GM12878 (cell line): ENCODE measurements at regions not wholly inside any gene's neighbourhood (a gene's known extent, or its start where the extent isn't known, plus 50 kb on each side); places are given as distances from the start of the nearest gene placed in this dataset.

Source experiments
- ATAC-seq: fragments of 200-7000 bp; cut with Tn5 transposase; 3 replicates; pipeline ENCODE4 v1.9.1; 2020; ENCODE audit warnings: mild to moderate bottlenecking, moderate library complexity
- BruUV-seq: library from RNA; stranded (reverse); fragments of 400-500 nt; replicated peaks from 2 replicates; lab custom pipeline; 2021; lab: Mats Ljungman, UMichigan
- CTCF ChIA-PET: fragments of 300-600 bp; sonication (Branson Sonifier 250); formaldehyde crosslinking; extraction: SDS; loops from one replicate; lab custom pipeline; 2021; ENCODE audit warnings: inconsistent platforms; lab: Yijun Ruan, JAX
- POLR2A ChIA-PET: fragments of 350-600 bp; formaldehyde crosslinking; extraction: SDS; loops from one replicate; lab custom pipeline; 2021; ENCODE audit warnings: inconsistent platforms; lab: Charles Lee
- RAD21 ChIA-PET: fragments of 300-600 bp; sonication (Branson Sonifier 250); formaldehyde crosslinking; loops from one replicate; lab custom pipeline; 2023; ENCODE audit warnings: antibody characterized with exemption; ENCODE audit not compliant: unreplicated experiment; lab: Charles Lee
- SMC1A ChIA-PET: fragments of 300-600 bp; sonication (Branson Sonifier 250); formaldehyde crosslinking; loops from one replicate; lab custom pipeline; 2023; ENCODE audit not compliant: unreplicated experiment, uncharacterized antibody; lab: Charles Lee
- DNase-seq: peaks from one replicate; pipeline ENCODE4 v3.0.0-alpha.2; 2011; ENCODE audit warnings: low read depth, low spot score
- FAIRE-seq: peaks from 3 replicates; lab custom pipeline; 2011; peaks lifted over from hg19 to GRCh38; lab: Jason Lieb, UNC
- H2AFZ ChIP-seq: 2 replicates; pipeline ENCODE4 v1.6.0; 2011; ENCODE audit warnings: low read depth, low read length, control low read depth; ENCODE audit not compliant: control insufficient read depth
- H3K27ac ChIP-seq: 2 replicates; pipeline ENCODE4 v1.5.1; 2011; ENCODE audit warnings: control low read depth; ENCODE audit not compliant: control insufficient read depth, insufficient read depth
- H3K27me3 ChIP-seq, 2 experiments: replicated peaks in 1 of 2; 2 replicates each; pipeline versions ENCODE4 v1.6.0 to v1.6.1; 2011; ENCODE audit warnings: low read length in 1 of 2; ENCODE audit not compliant: control insufficient read depth in 2 of 2, insufficient read depth in 2 of 2
- H3K36me3 ChIP-seq, 2 experiments: 2 replicates each; pipeline ENCODE4 v1.5.1; 2011; ENCODE audit warnings: low read length in 1 of 2; ENCODE audit not compliant: control insufficient read depth in 2 of 2, insufficient read depth in 2 of 2
- H3K4me1 ChIP-seq: 2 replicates; pipeline ENCODE4 v1.6.1; 2011; ENCODE audit warnings: mild to moderate bottlenecking, low read length, moderate library complexity, mixed read lengths; ENCODE audit not compliant: control insufficient read depth, insufficient read depth
- H3K4me2 ChIP-seq: 2 replicates; pipeline ENCODE4 v1.6.0; 2011; ENCODE audit warnings: control low read depth; ENCODE audit not compliant: control insufficient read depth, insufficient read depth
- H3K4me3 ChIP-seq: fragments of 200-600 bp; sonication (generic); 2 replicates; pipeline ENCODE4 v1.5.1; 2016
- H3K79me2 ChIP-seq: 2 replicates; pipeline ENCODE4 v1.6.0; 2011; ENCODE audit warnings: low read length; ENCODE audit not compliant: control insufficient read depth, insufficient read depth
- H3K9ac ChIP-seq: 2 replicates; pipeline ENCODE4 v1.8.0; 2011; ENCODE audit warnings: low read length, control low read depth, mixed read lengths; ENCODE audit not compliant: control insufficient read depth, insufficient read depth
- H3K9me3 ChIP-seq: replicated peaks from 3 replicates; pipeline ENCODE4 v1.5.1; 2011; ENCODE audit warnings: mild to moderate bottlenecking, low read length; ENCODE audit not compliant: control insufficient read depth, insufficient read depth
- H4K20me1 ChIP-seq: 2 replicates; pipeline ENCODE4 v1.6.0; 2011; ENCODE audit not compliant: control insufficient read depth, insufficient read depth
- ATF7 ChIP-seq: fragments of 450-650 bp; IDR thresholded peaks from 2 replicates; pipeline ENCODE4 v1.6.1; 2016; ENCODE audit warnings: low read depth, mild to moderate bottlenecking
- CEBPB ChIP-seq, 2 experiments: fragments of 150-350 bp in 1 of 2; IDR thresholded peaks; 2 replicates each; pipeline ENCODE4 v1.6.1; 2012 to 2014; ENCODE audit warnings: low read depth in 2 of 2, low read length in 2 of 2, borderline replicate concordance in 1 of 2, inconsistent platforms in 1 of 2
- CHD1 ChIP-seq: IDR thresholded peaks from 2 replicates; pipeline ENCODE4 v1.6.1; 2012; ENCODE audit warnings: low read depth, low read length, improper control_type of control experiment
- CREB1 ChIP-seq: IDR thresholded peaks from 2 replicates; pipeline ENCODE4 v1.6.1; 2012; ENCODE audit warnings: low read depth, mild to moderate bottlenecking, inconsistent platforms
- E4F1 ChIP-seq: fragments of 450-650 bp; IDR thresholded peaks from 2 replicates; pipeline ENCODE4 v1.6.1; 2018; ENCODE audit warnings: borderline replicate concordance, mild to moderate bottlenecking; ENCODE audit not compliant: partially characterized antibody
- EP300 ChIP-seq, 2 experiments: fragments of 150-350 bp in 1 of 2; IDR thresholded peaks; 2 replicates each; pipeline ENCODE4 v1.6.1; 2011 to 2012; ENCODE audit warnings: low read depth in 2 of 2, low read length in 2 of 2, borderline replicate concordance in 1 of 2, improper control_type of control experiment in 1 of 2, inconsistent platforms in 1 of 2; ENCODE audit not compliant: control insufficient read depth in 1 of 2
- HDAC6 ChIP-seq: fragments of 200-600 bp; sonication (generic); IDR thresholded peaks from one replicate; pipeline ENCODE4 v1.8.0; 2017; ENCODE audit warnings: antibody characterized with exemption; ENCODE audit not compliant: unreplicated experiment
- RAD21 ChIP-seq: IDR thresholded peaks from 2 replicates; pipeline ENCODE4 v1.6.1; 2011; ENCODE audit warnings: mild to moderate bottlenecking, low read depth, low read length, moderate library complexity; ENCODE audit not compliant: insufficient read depth
- SKIL ChIP-seq: fragments of 450-650 bp; IDR thresholded peaks from 2 replicates; pipeline ENCODE4 v1.6.1; 2017; ENCODE audit warnings: mild to moderate bottlenecking, low read depth, inconsistent platforms; ENCODE audit not compliant: poor library complexity, severe bottlenecking
- SMC3 ChIP-seq: IDR thresholded peaks from 2 replicates; pipeline ENCODE4 v1.6.1; 2011; ENCODE audit warnings: low read length, improper control_type of control experiment, borderline replicate concordance
- USF1 ChIP-seq: IDR thresholded peaks from 2 replicates; pipeline ENCODE4 v1.6.1; 2011; ENCODE audit warnings: borderline replicate concordance, low read depth, mild to moderate bottlenecking, moderate library complexity, mixed read lengths, low read length; ENCODE audit not compliant: insufficient read depth; ENCODE audit errors: extremely low read length
- WGBS: methylation state at CpG from one replicate; pipeline ENCODE4 v1.1.6; 2016; ENCODE audit warnings: low lambda C conversion rate; ENCODE audit not compliant: insufficient replicate concordance, insufficient coverage; ENCODE audit errors: missing lambda C conversion rate; 5-methylcytosine and 5-hydroxymethylcytosine counted together
- in situ Hi-C: fragments of 300-500 bp; cut with MboI; formaldehyde crosslinking; loops from 9 replicates; pipeline ENCODE4 v1.14.3; 2018; ENCODE audit warnings: mixed read lengths
- intact Hi-C: fragments of 100-400 bp; cut with micrococcal nuclease; formaldehyde crosslinking; loops from one replicate; pipeline ENCODE4 v1.14.2; 2022; ENCODE audit not compliant: unreplicated experiment
- TF ChIP-seq, protein P1 (sequence below): fragments of 450-650 bp; IDR thresholded peaks from 2 replicates; pipeline ENCODE4 v1.6.1; 2014; ENCODE audit warnings: mild to moderate bottlenecking
- TF ChIP-seq, protein P2 (sequence below): fragments of 450-650 bp; IDR thresholded peaks from 2 replicates; pipeline ENCODE4 v1.6.1; 2017; ENCODE audit warnings: borderline replicate concordance

GRCh38 chr3:106619-107018, 89.9 kb upstream of the CHL1 start:
- WGBS = 8% methylated on average over 2 of the region's 2 CpGs
- Histone ChIP-seq H2AFZ (no peak overlapping the region), H3K79me2 (no peaks in the 10 kb centered on the region), H3K4me1 (no peaks in the 10 kb centered on the region), H3K9ac (no peak overlapping the region), H3K27me3 (no peaks in the 10 kb centered on the region), H3K9me3 (no peaks in the 10 kb centered on the region), H3K27ac (no peak overlapping the region), H3K4me2 (no peak overlapping the region), H3K36me3 (no peaks in the 10 kb centered on the region), H3K4me3 (no peak overlapping the region), H4K20me1 (no peaks in the 10 kb centered on the region)
- CTCF ChIA-PET = no interaction called here
- no TSS peak for BruUV-seq
- no peak for DNase-seq
- no peak for FAIRE-seq
- SMC1A ChIA-PET = interaction anchor here (1.6 to 2.0 kb wide), 2 partner anchors 17 to 248 kb away, joined by 3 to 7 read pairs; no protein-coding TSS in a partner anchor
- ATAC-seq = no peak
- POLR2A ChIA-PET = no interaction called here
- no peak for TF ChIP-seq E4F1
- TF ChIP-seq EP300 (IDR thresholded peaks at IDR 0.05; ENCODE audit: borderline replicate concordance in 1 of 2, control insufficient read depth in 1 of 2, low read depth in 2 of 2, low read length in 2 of 2) = no peak
- TF ChIP-seq, protein P1, sequence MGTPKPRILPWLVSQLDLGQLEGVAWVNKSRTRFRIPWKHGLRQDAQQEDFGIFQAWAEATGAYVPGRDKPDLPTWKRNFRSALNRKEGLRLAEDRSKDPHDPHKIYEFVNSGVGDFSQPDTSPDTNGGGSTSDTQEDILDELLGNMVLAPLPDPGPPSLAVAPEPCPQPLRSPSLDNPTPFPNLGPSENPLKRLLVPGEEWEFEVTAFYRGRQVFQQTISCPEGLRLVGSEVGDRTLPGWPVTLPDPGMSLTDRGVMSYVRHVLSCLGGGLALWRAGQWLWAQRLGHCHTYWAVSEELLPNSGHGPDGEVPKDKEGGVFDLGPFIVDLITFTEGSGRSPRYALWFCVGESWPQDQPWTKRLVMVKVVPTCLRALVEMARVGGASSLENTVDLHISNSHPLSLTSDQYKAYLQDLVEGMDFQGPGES = no peak
- no peak for TF ChIP-seq USF1
- no peak for TF ChIP-seq SKIL
- no peak for TF ChIP-seq CHD1
- no peak for TF ChIP-seq ATF7
- TF ChIP-seq, protein P2, sequence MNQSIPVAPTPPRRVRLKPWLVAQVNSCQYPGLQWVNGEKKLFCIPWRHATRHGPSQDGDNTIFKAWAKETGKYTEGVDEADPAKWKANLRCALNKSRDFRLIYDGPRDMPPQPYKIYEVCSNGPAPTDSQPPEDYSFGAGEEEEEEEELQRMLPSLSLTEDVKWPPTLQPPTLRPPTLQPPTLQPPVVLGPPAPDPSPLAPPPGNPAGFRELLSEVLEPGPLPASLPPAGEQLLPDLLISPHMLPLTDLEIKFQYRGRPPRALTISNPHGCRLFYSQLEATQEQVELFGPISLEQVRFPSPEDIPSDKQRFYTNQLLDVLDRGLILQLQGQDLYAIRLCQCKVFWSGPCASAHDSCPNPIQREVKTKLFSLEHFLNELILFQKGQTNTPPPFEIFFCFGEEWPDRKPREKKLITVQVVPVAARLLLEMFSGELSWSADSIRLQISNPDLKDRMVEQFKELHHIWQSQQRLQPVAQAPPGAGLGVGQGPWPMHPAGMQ = no peak
- no peak for TF ChIP-seq HDAC6
- TF ChIP-seq RAD21 = no peak
- no peak for TF ChIP-seq SMC3
- TF ChIP-seq CEBPB (IDR thresholded peaks at IDR 0.05; ENCODE audit: borderline replicate concordance in 1 of 2, low read depth in 2 of 2, low read length in 2 of 2) = no peak
- TF ChIP-seq CREB1 = no peak
- in situ Hi-C loops = no loop called here
- RAD21 ChIA-PET = no interaction called here
- intact Hi-C loops = no loop called here
